GM23338 (cell line): ENCODE measurements at regions not wholly inside any gene's neighbourhood (a gene's known extent, or its start where the extent isn't known, plus 50 kb on each side); places are given as distances from the start of the nearest gene placed in this dataset.

Experiments
- ATAC-seq: fragments of 200-7000 bp; cut with Tn5 transposase; 3 replicates; pipeline ENCODE4 v1.9.1; 2020
- DNase-seq: peaks from one replicate; pipeline ENCODE4 v3.0.0-alpha.2; 2015; ENCODE audit warnings: low spot score
- H2AFZ ChIP-seq: fragments of 200-600 bp; sonication (generic); 2 replicates; pipeline ENCODE4 v1.8.0; 2016; ENCODE audit warnings: antibody characterized with exemption, mild to moderate bottlenecking, moderate library complexity
- H3F3A ChIP-seq: fragments of 200-600 bp; sonication (generic); replicated peaks from 2 replicates; pipeline ENCODE4 v1.8.0; 2017; ENCODE audit warnings: antibody characterized with exemption, mixed run types, low read depth
- H3K27ac ChIP-seq: fragments of 200-600 bp; sonication (generic); 2 replicates; pipeline ENCODE4 v1.6.1; 2016; ENCODE audit warnings: low read depth
- H3K27me3 ChIP-seq: fragments of 200-600 bp; sonication (generic); 2 replicates; pipeline ENCODE4 v1.8.0; 2016; ENCODE audit warnings: mild to moderate bottlenecking, mixed run types, moderate library complexity; ENCODE audit not compliant: insufficient read depth
- H3K36me3 ChIP-seq: fragments of 200-600 bp; sonication (generic); 2 replicates; pipeline ENCODE4 v1.8.0; 2016; ENCODE audit warnings: mild to moderate bottlenecking; ENCODE audit not compliant: insufficient read depth
- H3K4me1 ChIP-seq: fragments of 200-600 bp; sonication (generic); 2 replicates; pipeline ENCODE4 v1.8.0; 2016; ENCODE audit warnings: mild to moderate bottlenecking, moderate library complexity; ENCODE audit not compliant: insufficient read depth
- H3K4me2 ChIP-seq: fragments of 200-600 bp; sonication (generic); 2 replicates; pipeline ENCODE4 v1.7.1; 2017; ENCODE audit warnings: mixed run types
- H3K4me3 ChIP-seq: fragments of 200-600 bp; sonication (generic); 2 replicates; pipeline ENCODE4 v1.6.1; 2016; ENCODE audit warnings: mixed run types
- H3K79me2 ChIP-seq: fragments of 200-600 bp; sonication (generic); replicated peaks from 2 replicates; pipeline ENCODE4 v1.8.0; 2017; ENCODE audit warnings: mild to moderate bottlenecking; ENCODE audit not compliant: insufficient read depth
- H3K9me2 ChIP-seq: fragments of 200-600 bp; sonication (generic); 2 replicates; pipeline ENCODE4 v1.8.0; 2017; ENCODE audit not compliant: insufficient read depth
- H4K20me1 ChIP-seq: fragments of 200-600 bp; sonication (generic); replicated peaks from 2 replicates; pipeline ENCODE4 v1.8.0; 2017; ENCODE audit warnings: mild to moderate bottlenecking; ENCODE audit not compliant: insufficient read depth
- H3K27ac Mint-ChIP-seq: 2 replicates; pipeline ENCODE4 v1.8.0; 2020; ENCODE audit warnings: inconsistent platforms, mild to moderate bottlenecking, moderate library complexity, mixed read lengths
- H3K27me3 Mint-ChIP-seq: 3 replicates; pipeline ENCODE4 v1.8.0; 2022; ENCODE audit warnings: low read depth, mild to moderate bottlenecking, moderate library complexity, mixed read lengths, inconsistent platforms; ENCODE audit not compliant: insufficient read depth, poor library complexity
- H3K36me3 Mint-ChIP-seq: 3 replicates; pipeline ENCODE4 v1.8.0; 2021; ENCODE audit warnings: low read depth, mild to moderate bottlenecking, inconsistent platforms, moderate library complexity, mixed read lengths
- H3K4me1 Mint-ChIP-seq: 3 replicates; pipeline ENCODE4 v1.8.0; 2020; ENCODE audit warnings: mild to moderate bottlenecking, inconsistent platforms, mixed read lengths
- H3K4me3 Mint-ChIP-seq: 3 replicates; pipeline ENCODE4 v1.8.0; 2021; ENCODE audit warnings: moderate library complexity, mild to moderate bottlenecking, inconsistent platforms, mixed read lengths
- H3K9me3 Mint-ChIP-seq: 3 replicates; pipeline ENCODE4 v1.8.0; 2020; ENCODE audit warnings: moderate library complexity, mild to moderate bottlenecking, inconsistent platforms, mixed read lengths
- CREB1 ChIP-seq: fragments of 250-450 bp; sonication (Bioruptor Pico); IDR thresholded peaks from 2 replicates; pipeline ENCODE4 v1.5.0; 2020; ENCODE audit warnings: low read depth, mild to moderate bottlenecking, moderate library complexity
- CTCF ChIP-seq, 2 experiments: fragments of 200-600 bp in 1 of 2; sonication (generic) in 1 of 2; conservative IDR thresholded peaks; 2 replicates each; pipeline versions ENCODE4 v1.5.1 to v1.6.1; 2016 to 2017; ENCODE audit warnings: antibody characterized with exemption in 2 of 2, low read depth in 2 of 2, mild to moderate bottlenecking in 2 of 2, moderate library complexity in 1 of 2
- ETS1 ChIP-seq: IDR thresholded peaks from 2 replicates; pipeline ENCODE4 v1.6.1; 2016; ENCODE audit warnings: antibody characterized with exemption
- EZH2 ChIP-seq: fragments of 200-600 bp; sonication (generic); IDR thresholded peaks from one replicate; pipeline ENCODE4 v1.8.0; 2017; ENCODE audit warnings: antibody characterized with exemption, mild to moderate bottlenecking, low read depth; ENCODE audit not compliant: unreplicated experiment
- EZH2phosphoT487 ChIP-seq: fragments of 200-600 bp; sonication (generic); IDR thresholded peaks from one replicate; pipeline ENCODE4 v1.8.1; 2018; ENCODE audit warnings: antibody characterized with exemption; ENCODE audit not compliant: unreplicated experiment
- JUNB ChIP-seq: IDR thresholded peaks from one replicate; pipeline ENCODE4 v1.6.1; 2016; ENCODE audit warnings: antibody characterized with exemption; ENCODE audit not compliant: unreplicated experiment
- NANOG ChIP-seq: IDR thresholded peaks from 2 replicates; pipeline ENCODE4 v1.6.1; 2016; ENCODE audit warnings: antibody characterized with exemption, borderline replicate concordance
- POLR2AphosphoS5 ChIP-seq: IDR thresholded peaks from 2 replicates; pipeline ENCODE4 v1.6.1; 2016; ENCODE audit warnings: antibody characterized with exemption, low read depth
- STAT1 ChIP-seq: IDR thresholded peaks from one replicate; pipeline ENCODE4 v1.6.1; 2016; ENCODE audit warnings: antibody characterized with exemption; ENCODE audit not compliant: unreplicated experiment
- ZNF114 ChIP-seq: fragments of 250-450 bp; sonication (Bioruptor Pico); IDR thresholded peaks from 2 replicates; pipeline ENCODE4 v1.5.0; 2020; ENCODE audit warnings: mild to moderate bottlenecking, moderate library complexity
- ZNF331 ChIP-seq: fragments of 250-450 bp; sonication (Bioruptor Pico); IDR thresholded peaks from 2 replicates; pipeline ENCODE4 v1.5.0; 2020; ENCODE audit warnings: low read depth, mild to moderate bottlenecking, moderate library complexity
- ZNF462 ChIP-seq: fragments of 250-450 bp; sonication (Bioruptor Pico); IDR thresholded peaks from 2 replicates; pipeline ENCODE4 v1.5.0; 2020; ENCODE audit warnings: mild to moderate bottlenecking, moderate library complexity
- TF ChIP-seq, protein P1 (sequence below): IDR thresholded peaks from one replicate; pipeline ENCODE4 v1.6.1; 2018; ENCODE audit warnings: antibody characterized with exemption; ENCODE audit not compliant: unreplicated experiment

GRCh38 chr18:21972281-21972680, 197.1 kb upstream of the GATA6 start:
- Mint-ChIP-seq H3K27ac (no peak overlapping the region), H3K9me3 (no peaks in the 10 kb centered on the region), H3K36me3 (no peaks in the 10 kb centered on the region), H3K4me1 (no peaks in the 10 kb centered on the region), H3K27me3 (peaks cover 2% of the 10 kb centered on the region), H3K4me3 (no peak overlapping the region)
- no peak overlapping the region for H3K4me3 ChIP-seq
- H2AFZ ChIP-seq: no peak overlapping the region
- ATAC-seq (no peak), DNase-seq (no peak)
- H3K9me2 ChIP-seq: no peaks in the 10 kb centered on the region
- H4K20me1 ChIP-seq: no peaks in the 10 kb centered on the region
- no peaks in the 10 kb centered on the region for H3K27me3 ChIP-seq
- H3K36me3 ChIP-seq: no peaks in the 10 kb centered on the region
- no peak overlapping the region for H3K4me2 ChIP-seq
- H3K79me2 ChIP-seq: no peaks in the 10 kb centered on the region
- no peak for TF ChIP-seq EZH2
- TF ChIP-seq ZNF331 (CRISPR knock-in tag): no peak
- no peak for TF ChIP-seq POLR2AphosphoS5
- TF ChIP-seq CREB1: no peak
- no peak for TF ChIP-seq ZNF114 (CRISPR knock-in tag)
- no peak for TF ChIP-seq CTCF (conservative IDR thresholded peaks at IDR 0.05; ENCODE audit: low read depth in 2 of 2)
- no peak for TF ChIP-seq ETS1
- no peak for TF ChIP-seq JUNB
- TF ChIP-seq EZH2phosphoT487: no peak
- TF ChIP-seq ZNF462: no peak
- no peak for TF ChIP-seq STAT1
- no peak for TF ChIP-seq NANOG
- TF ChIP-seq, protein P1, sequence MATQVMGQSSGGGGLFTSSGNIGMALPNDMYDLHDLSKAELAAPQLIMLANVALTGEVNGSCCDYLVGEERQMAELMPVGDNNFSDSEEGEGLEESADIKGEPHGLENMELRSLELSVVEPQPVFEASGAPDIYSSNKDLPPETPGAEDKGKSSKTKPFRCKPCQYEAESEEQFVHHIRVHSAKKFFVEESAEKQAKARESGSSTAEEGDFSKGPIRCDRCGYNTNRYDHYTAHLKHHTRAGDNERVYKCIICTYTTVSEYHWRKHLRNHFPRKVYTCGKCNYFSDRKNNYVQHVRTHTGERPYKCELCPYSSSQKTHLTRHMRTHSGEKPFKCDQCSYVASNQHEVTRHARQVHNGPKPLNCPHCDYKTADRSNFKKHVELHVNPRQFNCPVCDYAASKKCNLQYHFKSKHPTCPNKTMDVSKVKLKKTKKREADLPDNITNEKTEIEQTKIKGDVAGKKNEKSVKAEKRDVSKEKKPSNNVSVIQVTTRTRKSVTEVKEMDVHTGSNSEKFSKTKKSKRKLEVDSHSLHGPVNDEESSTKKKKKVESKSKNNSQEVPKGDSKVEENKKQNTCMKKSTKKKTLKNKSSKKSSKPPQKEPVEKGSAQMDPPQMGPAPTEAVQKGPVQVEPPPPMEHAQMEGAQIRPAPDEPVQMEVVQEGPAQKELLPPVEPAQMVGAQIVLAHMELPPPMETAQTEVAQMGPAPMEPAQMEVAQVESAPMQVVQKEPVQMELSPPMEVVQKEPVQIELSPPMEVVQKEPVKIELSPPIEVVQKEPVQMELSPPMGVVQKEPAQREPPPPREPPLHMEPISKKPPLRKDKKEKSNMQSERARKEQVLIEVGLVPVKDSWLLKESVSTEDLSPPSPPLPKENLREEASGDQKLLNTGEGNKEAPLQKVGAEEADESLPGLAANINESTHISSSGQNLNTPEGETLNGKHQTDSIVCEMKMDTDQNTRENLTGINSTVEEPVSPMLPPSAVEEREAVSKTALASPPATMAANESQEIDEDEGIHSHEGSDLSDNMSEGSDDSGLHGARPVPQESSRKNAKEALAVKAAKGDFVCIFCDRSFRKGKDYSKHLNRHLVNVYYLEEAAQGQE: no peak
- no peaks in the 10 kb centered on the region for H3F3A ChIP-seq
- H3K27ac ChIP-seq: no peak overlapping the region
- H3K4me1 ChIP-seq: no peaks in the 10 kb centered on the region
